ENCODE measurements at regions not wholly inside any gene's neighbourhood (a gene's known extent, or its start where the extent isn't known, plus 50 kb on each side); places are given as distances from the start of the nearest gene placed in this dataset.

DNA sequence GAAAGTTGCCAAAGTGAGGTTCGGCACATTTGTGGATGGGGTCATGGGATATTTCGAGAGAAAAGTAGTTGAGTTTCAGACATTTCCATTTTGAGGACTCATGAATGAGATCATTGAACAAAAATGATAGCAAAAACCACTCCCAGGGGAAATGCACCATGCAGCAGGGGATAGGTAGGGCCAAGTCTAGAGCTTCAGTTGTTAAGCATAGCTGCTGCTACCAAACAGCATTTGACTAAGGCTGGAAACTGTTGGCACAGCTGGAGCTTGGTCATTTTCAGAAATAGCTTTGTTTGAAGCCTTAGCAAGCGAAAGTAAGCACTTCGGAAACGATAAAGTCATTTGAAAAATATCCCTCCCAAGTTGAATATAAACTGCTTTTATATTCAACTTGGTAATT, 431.8 kb downstream of the SOCS6 start:
- TF ChIP-seq, protein P1, sequence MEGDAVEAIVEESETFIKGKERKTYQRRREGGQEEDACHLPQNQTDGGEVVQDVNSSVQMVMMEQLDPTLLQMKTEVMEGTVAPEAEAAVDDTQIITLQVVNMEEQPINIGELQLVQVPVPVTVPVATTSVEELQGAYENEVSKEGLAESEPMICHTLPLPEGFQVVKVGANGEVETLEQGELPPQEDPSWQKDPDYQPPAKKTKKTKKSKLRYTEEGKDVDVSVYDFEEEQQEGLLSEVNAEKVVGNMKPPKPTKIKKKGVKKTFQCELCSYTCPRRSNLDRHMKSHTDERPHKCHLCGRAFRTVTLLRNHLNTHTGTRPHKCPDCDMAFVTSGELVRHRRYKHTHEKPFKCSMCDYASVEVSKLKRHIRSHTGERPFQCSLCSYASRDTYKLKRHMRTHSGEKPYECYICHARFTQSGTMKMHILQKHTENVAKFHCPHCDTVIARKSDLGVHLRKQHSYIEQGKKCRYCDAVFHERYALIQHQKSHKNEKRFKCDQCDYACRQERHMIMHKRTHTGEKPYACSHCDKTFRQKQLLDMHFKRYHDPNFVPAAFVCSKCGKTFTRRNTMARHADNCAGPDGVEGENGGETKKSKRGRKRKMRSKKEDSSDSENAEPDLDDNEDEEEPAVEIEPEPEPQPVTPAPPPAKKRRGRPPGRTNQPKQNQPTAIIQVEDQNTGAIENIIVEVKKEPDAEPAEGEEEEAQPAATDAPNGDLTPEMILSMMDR (IDR thresholded peaks at IDR 0.05) = no peak
- TF ChIP-seq POLR2AphosphoS5 (IDR thresholded peaks at IDR 0.05) (no peak), POLR2A (IDR thresholded peaks at IDR 0.05) (no peak)

All from suprapubic skin (tissue), 4 donors.